ENCODE measurements at regions not wholly inside any gene's neighbourhood (a gene's known extent, or its start where the extent isn't known, plus 50 kb on each side); places are given as distances from the start of the nearest gene placed in this dataset.

DNA sequence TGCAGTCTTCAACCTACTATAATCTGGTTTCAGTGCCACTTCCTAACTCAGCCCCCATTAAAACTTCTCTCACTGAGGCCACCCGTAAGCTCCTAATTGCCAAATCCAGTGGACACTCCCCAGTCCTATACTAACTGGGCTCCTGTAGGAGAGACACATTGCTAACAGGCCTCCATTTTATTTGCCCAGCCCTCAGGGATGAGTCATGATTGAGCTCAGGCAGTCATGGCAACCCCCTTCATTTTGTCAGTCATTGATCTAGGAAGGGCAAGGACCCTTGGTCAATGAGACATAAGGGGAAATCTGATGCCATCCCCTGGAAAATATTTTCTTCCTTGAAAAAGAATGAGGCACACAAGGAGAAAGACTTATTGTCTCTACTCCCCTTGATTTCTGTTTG is 70.1 kb upstream of the HIF1A start:
- Histone ChIP-seq H3K4me1 (ENCODE audit: control insufficient read depth, extremely low read depth, insufficient read depth, low read length) (peaks cover 6% of the 10 kb centered on the region), H3K9me3 (ENCODE audit: control insufficient read depth, low read depth, low read length) (no peaks in the 10 kb centered on the region), H2AFZ (ENCODE audit: control insufficient read depth, low read length) (no peak overlapping the region), H3K4me2 (ENCODE audit: control insufficient read depth, extremely low read depth, insufficient read depth, low read depth, low read length) (no peak overlapping the region), H3K27me3 (ENCODE audit: control insufficient read depth, extremely low read depth, insufficient read depth, low read length) (no peaks in the 10 kb centered on the region), H3K36me3 (ENCODE audit: control insufficient read depth in 2 of 2, extremely low read depth in 1 of 2, insufficient read depth in 2 of 2, low read length in 2 of 2) (no peaks in the 10 kb centered on the region), H3K4me3 (ENCODE audit: control insufficient read depth in 2 of 3, extremely low read depth in 1 of 3, insufficient read depth in 2 of 3, low read depth in 1 of 3, low read length in 3 of 3) (no peak overlapping the region), H4K20me1 (ENCODE audit: control insufficient read depth, extremely low read depth, insufficient read depth, low read length) (no peaks in the 10 kb centered on the region), H3K79me2 (ENCODE audit: control insufficient read depth, insufficient read depth, low read length) (no peaks in the 10 kb centered on the region), H3K27ac (ENCODE audit: control insufficient read depth, insufficient read depth, low read length) (no peak overlapping the region), H3K9ac (ENCODE audit: control insufficient read depth, extremely low read depth, insufficient read depth, low read length) (no peak overlapping the region), H3K9me1 (ENCODE audit: control insufficient read depth, extremely low read depth, insufficient read depth, low read length) (no peaks in the 10 kb centered on the region)
- dilution Hi-C loops (cut with MboI; ENCODE audit: extremely low pct_ligation_motif_present, low sequenced_read_pairs) = no loop called here
- TF ChIP-seq EZH2 (IDR thresholded peaks at IDR 0.05; ENCODE audit: low read length) = no peak
- TF ChIP-seq, protein P1, sequence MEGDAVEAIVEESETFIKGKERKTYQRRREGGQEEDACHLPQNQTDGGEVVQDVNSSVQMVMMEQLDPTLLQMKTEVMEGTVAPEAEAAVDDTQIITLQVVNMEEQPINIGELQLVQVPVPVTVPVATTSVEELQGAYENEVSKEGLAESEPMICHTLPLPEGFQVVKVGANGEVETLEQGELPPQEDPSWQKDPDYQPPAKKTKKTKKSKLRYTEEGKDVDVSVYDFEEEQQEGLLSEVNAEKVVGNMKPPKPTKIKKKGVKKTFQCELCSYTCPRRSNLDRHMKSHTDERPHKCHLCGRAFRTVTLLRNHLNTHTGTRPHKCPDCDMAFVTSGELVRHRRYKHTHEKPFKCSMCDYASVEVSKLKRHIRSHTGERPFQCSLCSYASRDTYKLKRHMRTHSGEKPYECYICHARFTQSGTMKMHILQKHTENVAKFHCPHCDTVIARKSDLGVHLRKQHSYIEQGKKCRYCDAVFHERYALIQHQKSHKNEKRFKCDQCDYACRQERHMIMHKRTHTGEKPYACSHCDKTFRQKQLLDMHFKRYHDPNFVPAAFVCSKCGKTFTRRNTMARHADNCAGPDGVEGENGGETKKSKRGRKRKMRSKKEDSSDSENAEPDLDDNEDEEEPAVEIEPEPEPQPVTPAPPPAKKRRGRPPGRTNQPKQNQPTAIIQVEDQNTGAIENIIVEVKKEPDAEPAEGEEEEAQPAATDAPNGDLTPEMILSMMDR (optimal IDR thresholded peaks at IDR 0.05 in 1 of 3, IDR thresholded peaks at IDR 0.05 in 1 of 3, conservative IDR thresholded peaks at IDR 0.05 in 1 of 3; ENCODE audit: extremely low read depth in 1 of 3, insufficient read depth in 2 of 3, low read length in 3 of 3) = no peak
- no peak for FAIRE-seq
- no peak for DNase-seq (ENCODE audit: low read depth, low spot score)

DNA sequence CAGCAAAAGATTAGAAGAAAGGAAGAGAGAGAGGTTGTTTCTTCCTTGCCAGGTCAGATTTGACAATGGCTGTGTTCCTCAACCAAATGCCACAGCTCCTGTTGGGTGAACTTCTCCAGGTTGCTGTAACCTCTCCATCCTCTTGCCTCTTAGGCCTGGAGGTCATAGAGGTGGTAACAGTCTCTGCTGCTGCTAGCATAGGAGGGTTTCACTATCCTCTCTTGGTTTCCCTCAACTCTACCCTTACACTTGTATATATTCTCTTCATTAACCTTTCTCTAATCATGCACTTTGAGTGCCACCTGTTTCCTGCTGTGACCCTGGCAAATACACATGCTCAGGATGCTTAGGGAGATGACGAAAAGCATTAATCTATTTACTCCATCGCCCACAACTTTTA is 67.7 kb upstream of the HIF1A start:
- Histone ChIP-seq H3K9me3 (ENCODE audit: control insufficient read depth, low read depth, low read length) (no peaks in the 10 kb centered on the region), H3K9me1 (ENCODE audit: control insufficient read depth, extremely low read depth, insufficient read depth, low read length) (no peaks in the 10 kb centered on the region), H3K36me3 (ENCODE audit: control insufficient read depth in 2 of 2, extremely low read depth in 1 of 2, insufficient read depth in 2 of 2, low read length in 2 of 2) (no peaks in the 10 kb centered on the region), H3K4me3 (ENCODE audit: control insufficient read depth in 2 of 3, extremely low read depth in 1 of 3, insufficient read depth in 2 of 3, low read depth in 1 of 3, low read length in 3 of 3) (no peak overlapping the region), H3K9ac (ENCODE audit: control insufficient read depth, extremely low read depth, insufficient read depth, low read length) (no peak overlapping the region), H3K27ac (ENCODE audit: control insufficient read depth, insufficient read depth, low read length) (no peak overlapping the region), H3K79me2 (ENCODE audit: control insufficient read depth, insufficient read depth, low read length) (no peaks in the 10 kb centered on the region), H3K4me1 (ENCODE audit: control insufficient read depth, extremely low read depth, insufficient read depth, low read length) (no peaks in the 10 kb centered on the region), H4K20me1 (ENCODE audit: control insufficient read depth, extremely low read depth, insufficient read depth, low read length) (no peaks in the 10 kb centered on the region), H3K4me2 (ENCODE audit: control insufficient read depth, extremely low read depth, insufficient read depth, low read depth, low read length) (no peak overlapping the region), H2AFZ (ENCODE audit: control insufficient read depth, low read length) (no peak overlapping the region), H3K27me3 (ENCODE audit: control insufficient read depth, extremely low read depth, insufficient read depth, low read length) (no peaks in the 10 kb centered on the region)
- FAIRE-seq = no peak
- dilution Hi-C loops (cut with MboI; ENCODE audit: extremely low pct_ligation_motif_present, low sequenced_read_pairs) = no loop called here
- no peak for DNase-seq (ENCODE audit: low read depth, low spot score)
- TF ChIP-seq, protein P1 (optimal IDR thresholded peaks at IDR 0.05 in 1 of 3, IDR thresholded peaks at IDR 0.05 in 1 of 3, conservative IDR thresholded peaks at IDR 0.05 in 1 of 3; ENCODE audit: extremely low read depth in 1 of 3, insufficient read depth in 2 of 3, low read length in 3 of 3) = no peak
- TF ChIP-seq EZH2 (IDR thresholded peaks at IDR 0.05; ENCODE audit: low read length) = no peak
